Pancreas (tissue), 10 donors: ENCODE measurements at regions not wholly inside any gene's neighbourhood (a gene's known extent, or its start where the extent isn't known, plus 50 kb on each side); places are given as distances from the start of the nearest gene placed in this dataset.

Source experiments
- ATAC-seq, 4 donors: fragments of 200-7000 bp; cut with Tn5 transposase; one replicate each; pipeline versions ENCODE4 v1.8.0 to v1.9.1; 2020; ENCODE audit warnings: mild to moderate bottlenecking in 4 of 4, moderate library complexity in 4 of 4
- DNase-seq, 6 donors: peaks; one replicate each; pipeline ENCODE4 v3.0.0-alpha.2; 2020
- FAIRE-seq: peaks from 2 replicates; lab custom pipeline; 2012; peaks lifted over from hg19 to GRCh38; lab: Jason Lieb, UNC
- H3K27ac ChIP-seq, 4 donors: fragments of 200-600 bp; sonication (generic); 1 replicate in 3 of 4; 2 replicates in 1 of 4; pipeline versions ENCODE4 v1.5.0 to v1.8.0; 2020
- H3K27me3 ChIP-seq, 4 donors: fragments of 200-600 bp; one replicate each; pipeline ENCODE4 v1.8.0; 2021
- H3K36me3 ChIP-seq, 3 donors: fragments of 200-600 bp; sonication (generic) in 1 of 3; one replicate each; pipeline versions ENCODE4 v1.5.0 to v1.8.0; 2020 to 2021
- H3K4me1 ChIP-seq, 3 donors: fragments of 200-600 bp; one replicate each; pipeline ENCODE4 v1.8.0; 2021
- H3K4me3 ChIP-seq, 4 donors: fragments of 200-600 bp; sonication (generic) in 2 of 4; one replicate each; pipeline versions ENCODE4 v1.5.0 to v1.8.0; 2020 to 2021
- H3K9me3 ChIP-seq, 4 donors: fragments of 200-600 bp; one replicate each; pipeline ENCODE4 v1.8.0; 2021
- WGBS, 2 donors: extraction: QIAGEN DNeasy Blood & Tissue Kit; methylation state at CpG; one replicate each; pipeline ENCODE4 v1.1.7; 2013; 5-methylcytosine and 5-hydroxymethylcytosine counted together
- intact Hi-C, 3 donors: fragments of 100-400 bp; cut with DNase I; formaldehyde crosslinking; loops; one replicate each; pipeline versions ENCODE4 v1.11.1 to v1.14.2; 2022
- TF ChIP-seq, protein P1 (sequence below), 4 donors: fragments of 200-600 bp; sonication (generic) in 3 of 4; IDR thresholded peaks; one replicate each; pipeline versions ENCODE4 v1.5.0 to v1.8.0; 2021; ENCODE audit warnings: antibody characterized with exemption in 4 of 4
- donor health status: healthy with polysubstance abuse.
- donor health status: DM: no; HTN: no; CAD: no; lungs with moderate emphysema.
- donor health status: DM: no; HTN: no; CAD: no.
- donor health status: control.
- donor health status: control.
- donor health status: Bipolar disorder and iron deficiency.
- donor health status: DM: yes; HTN: yes; CAD: no.
- donor health status: DM: no; HTN: no; CAD: no.
- donor health status: DM: no; HTN: no; CAD: no.
- donor health status: DM: yes; HTN: yes; CAD: no.

DNA sequence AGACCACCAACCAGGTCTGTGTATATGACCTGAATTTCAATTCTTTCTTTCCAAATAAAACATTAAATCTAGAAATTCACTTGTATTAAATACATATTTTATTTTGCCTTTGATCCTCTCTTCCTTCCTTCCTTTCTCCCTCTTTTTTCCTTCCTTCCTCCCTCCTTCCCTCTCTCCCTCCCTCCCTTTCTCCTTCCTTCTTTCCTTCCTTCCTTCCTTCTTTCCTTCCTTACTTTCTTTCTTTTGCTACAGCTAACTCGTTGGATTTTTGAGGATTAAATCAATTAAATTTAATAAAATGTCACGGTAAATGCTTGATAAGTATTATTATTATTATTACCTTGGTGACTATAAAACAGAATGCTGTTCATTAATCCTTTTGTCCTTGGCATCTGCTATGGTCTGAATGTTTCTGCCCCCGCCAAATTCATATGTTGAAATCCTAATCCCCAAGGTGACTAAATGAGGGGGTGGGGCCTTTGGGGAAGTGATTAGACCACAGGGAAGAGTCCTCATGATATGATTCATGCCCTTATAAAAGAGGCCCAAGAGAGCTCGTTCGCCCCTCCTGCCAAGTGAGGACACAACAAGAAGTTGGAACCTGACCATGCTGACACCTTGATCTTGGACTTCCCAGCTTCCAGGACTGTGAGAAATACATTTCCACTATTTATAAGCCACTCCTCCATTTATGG, 67.6 kb upstream of the BTBD3 start:
- DNase-seq: peak in 1 of 6 donors; percentile 10
- WGBS, 2 donors: 88 to 92% methylated on average over 5 of the region's 5 CpGs
- intact Hi-C loops: no loop called here
- Histone ChIP-seq H3K4me3 (no peak overlapping the region), H3K9me3 (no peaks in the 10 kb centered on the region), H3K27ac (no peak overlapping the region), H3K36me3 (no peaks in the 10 kb centered on the region), H3K27me3 (no peaks in the 10 kb centered on the region), H3K4me1 (no peaks in the 10 kb centered on the region)
- no peak for FAIRE-seq
- no peak for ATAC-seq
- TF ChIP-seq, protein P1, sequence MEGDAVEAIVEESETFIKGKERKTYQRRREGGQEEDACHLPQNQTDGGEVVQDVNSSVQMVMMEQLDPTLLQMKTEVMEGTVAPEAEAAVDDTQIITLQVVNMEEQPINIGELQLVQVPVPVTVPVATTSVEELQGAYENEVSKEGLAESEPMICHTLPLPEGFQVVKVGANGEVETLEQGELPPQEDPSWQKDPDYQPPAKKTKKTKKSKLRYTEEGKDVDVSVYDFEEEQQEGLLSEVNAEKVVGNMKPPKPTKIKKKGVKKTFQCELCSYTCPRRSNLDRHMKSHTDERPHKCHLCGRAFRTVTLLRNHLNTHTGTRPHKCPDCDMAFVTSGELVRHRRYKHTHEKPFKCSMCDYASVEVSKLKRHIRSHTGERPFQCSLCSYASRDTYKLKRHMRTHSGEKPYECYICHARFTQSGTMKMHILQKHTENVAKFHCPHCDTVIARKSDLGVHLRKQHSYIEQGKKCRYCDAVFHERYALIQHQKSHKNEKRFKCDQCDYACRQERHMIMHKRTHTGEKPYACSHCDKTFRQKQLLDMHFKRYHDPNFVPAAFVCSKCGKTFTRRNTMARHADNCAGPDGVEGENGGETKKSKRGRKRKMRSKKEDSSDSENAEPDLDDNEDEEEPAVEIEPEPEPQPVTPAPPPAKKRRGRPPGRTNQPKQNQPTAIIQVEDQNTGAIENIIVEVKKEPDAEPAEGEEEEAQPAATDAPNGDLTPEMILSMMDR (IDR thresholded peaks at IDR 0.05): no peak

DNA sequence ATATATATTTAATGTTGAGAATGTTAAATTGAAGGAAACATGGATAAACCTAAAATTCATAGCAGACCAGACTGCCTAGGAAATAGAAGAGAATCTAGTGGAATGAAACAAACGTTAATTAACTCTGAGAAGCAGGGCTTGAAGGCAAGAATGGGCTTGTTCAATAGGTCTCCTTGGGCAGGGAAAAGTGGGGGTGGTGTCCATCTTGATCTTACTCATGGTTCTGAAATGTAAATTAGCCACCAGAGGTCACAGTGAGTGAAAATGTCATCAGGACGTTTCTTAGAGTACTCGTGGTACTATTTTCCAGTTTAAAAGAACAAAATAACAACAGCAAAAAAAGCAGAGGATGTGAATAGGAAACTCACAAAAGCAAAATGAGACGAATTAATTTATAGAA, 66.8 kb upstream of the BTBD3 start:
- DNase-seq: no peak
- Histone ChIP-seq H3K27me3 (no peaks in the 10 kb centered on the region), H3K4me3 (no peak overlapping the region), H3K9me3 (no peaks in the 10 kb centered on the region), H3K4me1 (no peaks in the 10 kb centered on the region), H3K27ac (no peak overlapping the region), H3K36me3 (no peaks in the 10 kb centered on the region)
- TF ChIP-seq, protein P1 (IDR thresholded peaks at IDR 0.05): no peak
- ATAC-seq: no peak
- intact Hi-C loops: no loop called here
- FAIRE-seq: no peak
- WGBS, 2 donors: 35 to 51% methylated on average over 4 of the region's 4 CpGs

DNA sequence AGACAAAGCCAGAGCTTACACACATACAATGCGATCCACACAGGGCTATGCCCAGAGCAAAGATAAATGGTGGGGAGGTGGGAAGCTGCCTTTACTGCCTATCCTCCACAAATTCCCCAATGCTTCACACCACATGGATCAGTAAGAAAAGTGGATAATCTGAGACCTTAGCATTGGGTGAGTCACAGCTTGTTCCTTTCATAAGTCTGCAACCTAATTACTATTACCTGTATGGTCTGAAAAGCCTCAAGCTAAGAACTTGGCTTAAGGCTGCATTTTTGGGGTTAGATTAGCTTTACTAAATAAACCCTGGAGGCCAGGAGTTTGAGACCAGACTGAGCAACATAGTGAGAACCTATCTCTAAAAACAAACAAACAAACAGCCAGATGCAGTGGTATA, 66.0 kb upstream of the BTBD3 start:
- H3K4me3 ChIP-seq: no peak overlapping the region
- DNase-seq (no peak), ATAC-seq (no peak), FAIRE-seq (no peak)
- H3K27ac ChIP-seq: no peak overlapping the region
- WGBS, 2 donors: 98 to 100% methylated on average over 1 of the region's 1 CpG
- no peaks in the 10 kb centered on the region for H3K27me3 ChIP-seq
- H3K36me3 ChIP-seq: no peaks in the 10 kb centered on the region
- H3K9me3 ChIP-seq: no peaks in the 10 kb centered on the region
- intact Hi-C loops: no loop called here
- no peaks in the 10 kb centered on the region for H3K4me1 ChIP-seq
- TF ChIP-seq, protein P1 (IDR thresholded peaks at IDR 0.05): no peak

DNA sequence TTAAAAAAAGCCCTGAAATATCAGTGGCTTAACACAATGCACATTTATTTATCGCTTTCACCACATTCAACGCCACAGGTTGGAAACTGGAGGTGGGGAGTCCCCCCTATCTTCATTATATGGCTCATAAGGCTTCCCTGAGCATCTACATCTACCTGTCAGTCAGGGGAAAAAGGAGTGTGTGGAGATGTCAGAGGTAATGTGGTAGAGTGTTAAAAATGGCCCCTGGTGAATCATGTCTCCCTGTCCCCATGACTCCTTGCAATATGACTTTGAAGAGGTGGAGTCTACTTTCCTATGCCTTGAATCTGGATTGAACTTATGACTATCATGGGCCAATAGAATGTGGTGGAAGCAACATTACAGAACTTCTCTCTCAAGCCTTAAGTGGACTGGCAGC, 65.5 kb upstream of the BTBD3 start:
- no peak for FAIRE-seq
- no peak overlapping the region for H3K4me3 ChIP-seq
- H3K27me3 ChIP-seq: no peaks in the 10 kb centered on the region
- intact Hi-C loops: no loop called here
- WGBS, 2 donors: 97% methylated on average over 2 of the region's 2 CpGs
- no peak for ATAC-seq
- TF ChIP-seq, protein P1 (IDR thresholded peaks at IDR 0.05): no peak
- H3K36me3 ChIP-seq: no peaks in the 10 kb centered on the region
- no peak overlapping the region for H3K27ac ChIP-seq
- no peaks in the 10 kb centered on the region for H3K9me3 ChIP-seq
- no peaks in the 10 kb centered on the region for H3K4me1 ChIP-seq
- DNase-seq: no peak

DNA sequence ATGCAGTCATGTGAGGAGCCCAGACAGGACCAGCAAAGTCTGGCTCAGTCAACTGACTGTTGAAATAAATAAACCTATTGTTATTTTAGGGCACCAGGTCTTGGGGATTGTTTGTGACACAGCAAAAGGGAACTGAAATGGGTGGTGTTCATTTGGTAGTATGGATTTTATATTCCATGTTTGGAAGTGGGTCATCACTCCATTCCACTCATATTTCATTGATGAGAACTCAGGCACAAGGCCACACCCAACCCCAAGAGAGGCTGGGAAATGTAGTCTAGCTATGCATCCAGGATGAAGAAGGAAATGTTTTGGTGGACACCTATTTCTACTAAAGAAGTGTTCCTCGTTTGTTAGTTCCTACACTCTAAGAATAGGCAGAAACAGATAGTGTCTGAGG, 64.9 kb upstream of the BTBD3 start:
- no peak for DNase-seq
- intact Hi-C loops: no loop called here
- FAIRE-seq: no peak
- WGBS, 2 donors: 77 to 89% methylated on average over 1 of the region's 1 CpG
- Histone ChIP-seq H3K27ac (no peak overlapping the region), H3K4me1 (no peaks in the 10 kb centered on the region), H3K4me3 (no peak overlapping the region), H3K36me3 (no peaks in the 10 kb centered on the region), H3K9me3 (no peaks in the 10 kb centered on the region), H3K27me3 (no peaks in the 10 kb centered on the region)
- ATAC-seq: no peak
- TF ChIP-seq, protein P1 (IDR thresholded peaks at IDR 0.05): no peak
